Retinal pigment epithelial cell (primary cell): ENCODE measurements at regions not wholly inside any gene's neighbourhood (a gene's known extent, or its start where the extent isn't known, plus 50 kb on each side); places are given as distances from the start of the nearest gene placed in this dataset.

ENCODE experiments used
- DNase-seq: peaks from one replicate; pipeline ENCODE4 v3.0.0-alpha.2; 2010; ENCODE audit warnings: low read depth
- H3K4me3 ChIP-seq: 2 replicates; pipeline ENCODE4 v1.5.1; 2011; ENCODE audit warnings: mild to moderate bottlenecking, low read length, control low read depth, moderate library complexity
- TF ChIP-seq, protein P1 (sequence below): conservative IDR thresholded peaks from 2 replicates; pipeline ENCODE4 v1.5.1; 2011; ENCODE audit warnings: low read depth, low read length, control low read depth, inconsistent platforms

DNA sequence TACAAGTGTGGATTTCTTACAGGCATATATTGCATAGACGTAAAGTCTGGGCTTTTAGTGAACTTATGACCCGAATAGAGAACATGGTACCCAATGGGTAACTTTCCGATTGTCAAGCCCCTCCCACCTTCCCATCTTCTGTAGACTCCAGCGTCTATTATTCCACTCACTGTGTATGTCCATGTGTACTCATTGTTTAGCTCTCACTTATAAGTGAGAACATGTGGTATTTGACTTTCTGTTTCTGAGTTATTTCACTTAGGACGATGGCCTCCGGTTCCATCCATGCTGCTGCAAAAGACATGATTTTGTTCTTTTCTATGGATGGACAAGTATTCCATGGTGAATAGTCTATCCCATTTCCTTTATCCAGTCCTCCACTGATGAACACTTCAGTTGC is 306.4 kb downstream of the CD83 start:
- DNase-seq = no peak
- H3K4me3 ChIP-seq = no peak overlapping the region

DNA sequence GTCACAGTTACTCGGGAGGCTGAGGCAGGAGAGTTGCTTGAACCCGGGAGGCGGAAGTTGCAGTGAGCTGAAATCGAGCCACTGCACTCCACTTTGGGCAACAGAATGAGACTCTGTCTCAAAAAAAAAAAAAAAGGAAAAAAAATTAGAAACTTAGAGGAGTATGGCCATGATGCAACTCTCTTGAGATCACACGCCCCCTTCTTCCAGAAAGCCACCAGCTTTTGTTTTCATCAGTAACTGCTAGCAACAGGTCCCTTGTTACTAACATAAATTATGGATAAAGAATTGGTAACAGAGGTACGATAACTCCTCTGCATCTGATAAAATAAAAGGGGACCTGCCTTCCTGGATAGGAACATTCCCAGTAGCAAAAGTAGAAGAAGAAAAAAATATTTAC is 308.2 kb downstream of the CD83 start:
- TF ChIP-seq, protein P1, sequence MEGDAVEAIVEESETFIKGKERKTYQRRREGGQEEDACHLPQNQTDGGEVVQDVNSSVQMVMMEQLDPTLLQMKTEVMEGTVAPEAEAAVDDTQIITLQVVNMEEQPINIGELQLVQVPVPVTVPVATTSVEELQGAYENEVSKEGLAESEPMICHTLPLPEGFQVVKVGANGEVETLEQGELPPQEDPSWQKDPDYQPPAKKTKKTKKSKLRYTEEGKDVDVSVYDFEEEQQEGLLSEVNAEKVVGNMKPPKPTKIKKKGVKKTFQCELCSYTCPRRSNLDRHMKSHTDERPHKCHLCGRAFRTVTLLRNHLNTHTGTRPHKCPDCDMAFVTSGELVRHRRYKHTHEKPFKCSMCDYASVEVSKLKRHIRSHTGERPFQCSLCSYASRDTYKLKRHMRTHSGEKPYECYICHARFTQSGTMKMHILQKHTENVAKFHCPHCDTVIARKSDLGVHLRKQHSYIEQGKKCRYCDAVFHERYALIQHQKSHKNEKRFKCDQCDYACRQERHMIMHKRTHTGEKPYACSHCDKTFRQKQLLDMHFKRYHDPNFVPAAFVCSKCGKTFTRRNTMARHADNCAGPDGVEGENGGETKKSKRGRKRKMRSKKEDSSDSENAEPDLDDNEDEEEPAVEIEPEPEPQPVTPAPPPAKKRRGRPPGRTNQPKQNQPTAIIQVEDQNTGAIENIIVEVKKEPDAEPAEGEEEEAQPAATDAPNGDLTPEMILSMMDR = no peak
- DNase-seq = no peak
- no peak overlapping the region for H3K4me3 ChIP-seq

More for the DNA sequence above, 306.4 kb downstream of the CD83 start:
- TF ChIP-seq, protein P1 = no peak

DNA sequence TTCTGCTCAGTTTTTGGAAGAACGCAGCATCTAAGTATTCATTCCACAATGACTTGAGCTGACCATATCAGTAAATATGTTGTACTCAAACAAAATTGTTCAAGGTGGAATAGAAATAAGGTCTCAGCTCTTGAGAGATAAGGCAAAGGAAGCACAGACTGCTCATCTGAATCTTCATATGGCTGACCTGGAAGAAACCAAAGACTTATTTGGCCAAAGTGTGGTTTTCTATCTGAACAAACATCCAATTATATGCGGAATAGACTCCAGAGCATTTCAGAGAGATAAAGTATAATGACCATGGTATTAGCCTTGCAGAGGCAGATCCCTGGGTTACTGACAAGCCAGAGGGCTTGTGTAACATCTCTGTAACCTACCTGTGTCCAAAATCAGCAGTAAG is 308.7 kb downstream of the CD83 start:
- H3K4me3 ChIP-seq = no peak overlapping the region
- DNase-seq = no peak
- TF ChIP-seq, protein P1 = no peak

DNA sequence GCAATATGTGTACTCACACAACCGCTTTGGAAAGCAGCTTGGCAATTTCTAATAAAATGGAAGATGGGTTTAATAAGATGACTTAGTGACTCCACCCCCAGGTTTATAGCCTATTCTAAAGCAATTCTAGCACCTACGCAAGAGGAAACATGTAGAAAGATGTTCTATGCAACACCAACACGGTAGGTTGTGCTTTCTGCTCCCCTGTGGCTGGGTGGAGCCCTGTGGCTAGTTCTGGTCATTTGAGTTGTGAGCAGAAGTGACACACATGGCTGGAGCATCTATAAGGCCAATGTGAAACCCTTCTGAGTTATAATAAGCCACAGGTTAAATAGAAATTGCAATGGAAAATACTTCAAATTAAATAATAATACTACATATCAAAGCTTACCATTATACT is 310.7 kb downstream of the CD83 start:
- H3K4me3 ChIP-seq = no peak overlapping the region
- TF ChIP-seq, protein P1 = no peak
- DNase-seq = no peak

DNA sequence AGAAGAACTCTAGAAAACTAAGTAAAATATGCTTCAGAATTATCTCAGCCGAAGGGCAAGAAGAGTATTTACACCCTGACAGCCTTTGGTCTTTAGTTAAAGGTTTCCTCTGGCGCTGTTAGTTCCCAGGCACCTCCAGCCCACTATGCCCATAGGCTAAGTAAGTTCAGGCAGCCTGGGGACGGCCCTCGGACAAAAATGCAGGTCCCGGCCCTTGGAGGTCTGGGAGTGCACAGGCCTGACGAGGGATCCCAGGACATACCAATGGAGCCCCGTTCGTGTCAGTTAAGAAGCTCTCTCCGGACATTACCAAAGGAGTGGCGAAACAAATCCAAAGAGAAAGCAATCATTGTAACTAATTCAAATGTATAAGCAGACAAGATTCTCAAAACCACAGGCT is 311.8 kb downstream of the CD83 start:
- TF ChIP-seq, protein P1 = no peak
- DNase-seq = no peak
- no peak overlapping the region for H3K4me3 ChIP-seq

DNA sequence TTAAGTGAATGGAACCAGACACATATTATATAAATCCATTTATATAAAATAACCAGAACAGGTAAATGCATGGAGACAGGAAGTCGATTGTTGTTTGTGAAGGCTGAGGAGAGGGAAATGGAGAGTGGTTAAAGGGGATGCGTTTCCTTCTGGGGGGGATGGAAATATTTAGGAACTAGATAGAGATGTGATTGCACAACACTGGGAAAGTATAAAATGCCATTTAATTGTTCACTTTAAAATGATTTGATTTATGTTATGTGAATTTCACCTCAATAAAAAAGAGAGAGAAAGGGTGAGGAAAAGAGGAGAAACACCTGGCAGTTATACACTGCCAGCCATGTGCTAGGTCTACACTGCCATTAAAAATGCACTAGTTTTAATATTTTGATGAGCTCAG is 312.6 kb downstream of the CD83 start:
- H3K4me3 ChIP-seq = no peak overlapping the region
- TF ChIP-seq, protein P1 = no peak

DNA sequence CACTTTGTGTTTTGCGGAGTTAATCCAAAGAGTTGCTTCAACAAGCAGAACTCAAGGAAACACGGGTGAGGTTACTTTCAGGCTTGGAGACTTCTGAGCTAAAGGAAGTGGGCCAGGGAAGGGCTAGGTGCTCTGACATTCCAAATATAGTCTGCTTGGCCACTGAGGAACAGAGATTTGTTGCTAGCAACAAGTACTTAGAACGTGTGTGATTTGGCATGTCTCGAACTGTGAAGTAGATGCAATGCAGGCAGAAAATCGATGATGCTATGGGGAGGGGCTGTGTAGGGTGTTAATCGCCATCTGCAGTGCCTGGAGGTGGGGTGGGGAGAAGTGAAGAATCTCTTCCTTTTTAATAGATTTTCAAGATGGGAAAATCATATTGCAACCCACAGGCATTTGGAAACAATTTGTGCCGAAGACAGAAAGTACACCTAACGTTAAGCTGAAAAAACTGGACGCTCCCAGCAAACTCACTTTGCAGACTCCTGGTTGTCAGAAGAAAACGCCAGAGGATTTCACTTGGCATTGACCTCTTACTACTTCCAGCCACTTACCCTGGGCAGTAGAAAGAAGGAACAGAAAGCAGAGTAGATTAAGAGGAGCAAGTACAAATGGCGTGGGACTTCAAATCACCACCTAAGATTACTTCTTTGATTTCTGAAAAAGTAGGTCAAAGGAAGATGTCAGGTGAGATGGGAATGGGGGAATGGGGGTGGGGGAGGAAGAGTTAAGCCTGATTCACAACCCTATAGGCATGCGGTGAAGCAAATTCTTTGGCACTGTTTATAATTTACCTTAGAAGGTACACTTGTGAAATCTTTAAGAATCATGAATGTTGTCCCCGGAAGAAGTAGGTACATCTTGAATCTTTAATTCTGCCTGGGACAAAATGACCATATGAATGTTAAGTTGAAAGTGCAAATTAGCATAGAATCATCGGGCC is 314.1 kb downstream of the CD83 start:
- TF ChIP-seq, protein P1 = no peak
- DNase-seq = no peak

More for the DNA sequence above, 312.6 kb downstream of the CD83 start:
- DNase-seq = no peak

More for the DNA sequence above, 314.1 kb downstream of the CD83 start:
- H3K4me3 ChIP-seq = no peak overlapping the region
